ENCODE measurements at regions not wholly inside any gene's neighbourhood (a gene's known extent, or its start where the extent isn't known, plus 50 kb on each side); places are given as distances from the start of the nearest gene placed in this dataset.

DNA sequence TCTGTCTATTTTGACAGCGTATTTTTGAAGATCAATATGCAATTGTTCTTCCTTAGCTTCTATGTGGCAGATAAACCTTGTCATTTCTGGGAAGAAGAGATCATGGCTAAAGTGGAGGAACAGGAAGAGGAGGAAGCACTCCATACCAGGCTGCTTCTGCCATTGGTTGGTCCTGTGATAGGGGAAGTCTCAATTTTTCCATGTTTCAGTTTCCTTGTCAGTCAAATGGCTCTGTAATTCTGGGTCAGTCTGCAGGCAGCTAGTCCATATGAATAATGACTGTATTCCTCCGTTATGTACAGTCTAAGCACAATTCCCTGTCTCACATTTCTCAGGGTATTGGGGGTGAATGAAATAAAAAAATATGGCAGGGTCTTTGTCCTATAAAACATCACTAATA, 277.6 kb upstream of the CXCR4 start:
- TF ChIP-seq POLR2A (IDR thresholded peaks at IDR 0.05; ENCODE audit: low read depth, low read length) (no peak), SKIL (IDR thresholded peaks at IDR 0.05; ENCODE audit: low read depth, poor library complexity, severe bottlenecking) (no peak), RAD21 (IDR thresholded peaks at IDR 0.05; ENCODE audit: insufficient read depth, low read depth, low read length) (no peak), ZNF274 (IDR thresholded peaks at IDR 0.05; ENCODE audit: insufficient read depth, insufficient read length) (no peak), JUNB (IDR thresholded peaks at IDR 0.05) (no peak), SUPT20H (IDR thresholded peaks at IDR 0.05; ENCODE audit: borderline replicate concordance, control insufficient read depth, low read depth, low read length) (no peak), NBN (IDR thresholded peaks at IDR 0.05) (no peak), KAT2A (conservative IDR thresholded peaks at IDR 0.05; ENCODE audit: control insufficient read depth, low read depth, low read length) (no peak), MTA2 (IDR thresholded peaks at IDR 0.05; ENCODE audit: low read depth) (no peak), BMI1 (IDR thresholded peaks at IDR 0.05; ENCODE audit: borderline replicate concordance) (no peak), CHD4 (IDR thresholded peaks at IDR 0.05) (no peak)
- TF ChIP-seq, protein P1, sequence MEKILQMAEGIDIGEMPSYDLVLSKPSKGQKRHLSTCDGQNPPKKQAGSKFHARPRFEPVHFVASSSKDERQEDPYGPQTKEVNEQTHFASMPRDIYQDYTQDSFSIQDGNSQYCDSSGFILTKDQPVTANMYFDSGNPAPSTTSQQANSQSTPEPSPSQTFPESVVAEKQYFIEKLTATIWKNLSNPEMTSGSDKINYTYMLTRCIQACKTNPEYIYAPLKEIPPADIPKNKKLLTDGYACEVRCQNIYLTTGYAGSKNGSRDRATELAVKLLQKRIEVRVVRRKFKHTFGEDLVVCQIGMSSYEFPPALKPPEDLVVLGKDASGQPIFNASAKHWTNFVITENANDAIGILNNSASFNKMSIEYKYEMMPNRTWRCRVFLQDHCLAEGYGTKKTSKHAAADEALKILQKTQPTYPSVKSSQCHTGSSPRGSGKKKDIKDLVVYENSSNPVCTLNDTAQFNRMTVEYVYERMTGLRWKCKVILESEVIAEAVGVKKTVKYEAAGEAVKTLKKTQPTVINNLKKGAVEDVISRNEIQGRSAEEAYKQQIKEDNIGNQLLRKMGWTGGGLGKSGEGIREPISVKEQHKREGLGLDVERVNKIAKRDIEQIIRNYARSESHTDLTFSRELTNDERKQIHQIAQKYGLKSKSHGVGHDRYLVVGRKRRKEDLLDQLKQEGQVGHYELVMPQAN (conservative IDR thresholded peaks at IDR 0.05), result no peak
- TF ChIP-seq, protein P2, sequence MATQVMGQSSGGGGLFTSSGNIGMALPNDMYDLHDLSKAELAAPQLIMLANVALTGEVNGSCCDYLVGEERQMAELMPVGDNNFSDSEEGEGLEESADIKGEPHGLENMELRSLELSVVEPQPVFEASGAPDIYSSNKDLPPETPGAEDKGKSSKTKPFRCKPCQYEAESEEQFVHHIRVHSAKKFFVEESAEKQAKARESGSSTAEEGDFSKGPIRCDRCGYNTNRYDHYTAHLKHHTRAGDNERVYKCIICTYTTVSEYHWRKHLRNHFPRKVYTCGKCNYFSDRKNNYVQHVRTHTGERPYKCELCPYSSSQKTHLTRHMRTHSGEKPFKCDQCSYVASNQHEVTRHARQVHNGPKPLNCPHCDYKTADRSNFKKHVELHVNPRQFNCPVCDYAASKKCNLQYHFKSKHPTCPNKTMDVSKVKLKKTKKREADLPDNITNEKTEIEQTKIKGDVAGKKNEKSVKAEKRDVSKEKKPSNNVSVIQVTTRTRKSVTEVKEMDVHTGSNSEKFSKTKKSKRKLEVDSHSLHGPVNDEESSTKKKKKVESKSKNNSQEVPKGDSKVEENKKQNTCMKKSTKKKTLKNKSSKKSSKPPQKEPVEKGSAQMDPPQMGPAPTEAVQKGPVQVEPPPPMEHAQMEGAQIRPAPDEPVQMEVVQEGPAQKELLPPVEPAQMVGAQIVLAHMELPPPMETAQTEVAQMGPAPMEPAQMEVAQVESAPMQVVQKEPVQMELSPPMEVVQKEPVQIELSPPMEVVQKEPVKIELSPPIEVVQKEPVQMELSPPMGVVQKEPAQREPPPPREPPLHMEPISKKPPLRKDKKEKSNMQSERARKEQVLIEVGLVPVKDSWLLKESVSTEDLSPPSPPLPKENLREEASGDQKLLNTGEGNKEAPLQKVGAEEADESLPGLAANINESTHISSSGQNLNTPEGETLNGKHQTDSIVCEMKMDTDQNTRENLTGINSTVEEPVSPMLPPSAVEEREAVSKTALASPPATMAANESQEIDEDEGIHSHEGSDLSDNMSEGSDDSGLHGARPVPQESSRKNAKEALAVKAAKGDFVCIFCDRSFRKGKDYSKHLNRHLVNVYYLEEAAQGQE (IDR thresholded peaks at IDR 0.05; ENCODE audit: low read depth, low read length), result no peak
- no peaks in the 10 kb centered on the region for H4K20me1 ChIP-seq (ENCODE audit: control insufficient read depth, insufficient read depth)
- H3K4me3 ChIP-seq, result no peak overlapping the region
- in situ Hi-C loops (cut with MboI), result loop anchor here (25.0 kb wide), 1 partner anchor 1408 kb away; no protein-coding TSS in a partner anchor
- POLR2A ChIA-PET, result no interaction called here
- CTCF ChIA-PET, result interaction anchor here (3.2 kb wide), 1 partner anchor 11 kb away, joined by 15 read pairs; no protein-coding TSS in a partner anchor
- no peaks in the 10 kb centered on the region; a peak in 1 of 4 replicates for H3K27me3 ChIP-seq (replicated peaks in 1 of 2; ENCODE audit: control insufficient read depth in 2 of 2, insufficient read depth in 2 of 2, low read length in 1 of 2)
- no peaks in the 10 kb centered on the region for H3K9me3 ChIP-seq (replicated peaks; ENCODE audit: control insufficient read depth, insufficient read depth, low read length)
- H3K9ac ChIP-seq (ENCODE audit: control insufficient read depth, insufficient read depth, low read length), result no peak overlapping the region
- H3K79me2 ChIP-seq (ENCODE audit: control insufficient read depth, insufficient read depth, low read length), result no peaks in the 10 kb centered on the region
- SMC1A ChIA-PET (ENCODE audit: uncharacterized antibody, unreplicated experiment), result interaction anchor here (1.1 to 2.4 kb wide), 3 partner anchors 11 to 482 kb away, joined by 3 to 9 read pairs (median 3); no protein-coding TSS in a partner anchor
- FAIRE-seq, result no peak
- ATAC-seq, result no peak
- 50% methylated on average over 2 of the region's 2 CpGs for WGBS (ENCODE audit: insufficient coverage, insufficient replicate concordance, low lambda C conversion rate, missing lambda C conversion rate)
- H3K27ac ChIP-seq (ENCODE audit: control insufficient read depth, insufficient read depth), result no peak overlapping the region
- H3K4me1 ChIP-seq (ENCODE audit: control insufficient read depth, insufficient read depth, low read length), result peaks cover 6% of the 10 kb centered on the region
- no peak overlapping the region for H3K4me2 ChIP-seq (ENCODE audit: control insufficient read depth, insufficient read depth)
- no peak overlapping the region for H2AFZ ChIP-seq (ENCODE audit: control insufficient read depth, low read depth, low read length)
- RAD21 ChIA-PET (ENCODE audit: unreplicated experiment), result interaction anchor here (1.7 to 2.1 kb wide), 3 partner anchors 11 to 14 kb away, joined by 4 to 6 read pairs (median 6); no protein-coding TSS in a partner anchor
- intact Hi-C loops (cut with micrococcal nuclease; ENCODE audit: unreplicated experiment), result no loop called here
- H3K36me3 ChIP-seq (ENCODE audit: control insufficient read depth in 2 of 2, insufficient read depth in 2 of 2, low read length in 1 of 2), result no peaks in the 10 kb centered on the region
- BruUV-seq (replicated peaks), result no TSS peak
- DNase-seq (ENCODE audit: low read depth, low spot score), result no peak

Data from GM12878 (cell line).